ENCODE measurements at regions not wholly inside any gene's neighbourhood (a gene's known extent, or its start where the extent isn't known, plus 50 kb on each side); places are given as distances from the start of the nearest gene placed in this dataset.
"Not testable (repeated sequence)": the region's sequence is repeated elsewhere in the genome, so short reads cannot be mapped to it uniquely, and the experiment has no call there.

DNA sequence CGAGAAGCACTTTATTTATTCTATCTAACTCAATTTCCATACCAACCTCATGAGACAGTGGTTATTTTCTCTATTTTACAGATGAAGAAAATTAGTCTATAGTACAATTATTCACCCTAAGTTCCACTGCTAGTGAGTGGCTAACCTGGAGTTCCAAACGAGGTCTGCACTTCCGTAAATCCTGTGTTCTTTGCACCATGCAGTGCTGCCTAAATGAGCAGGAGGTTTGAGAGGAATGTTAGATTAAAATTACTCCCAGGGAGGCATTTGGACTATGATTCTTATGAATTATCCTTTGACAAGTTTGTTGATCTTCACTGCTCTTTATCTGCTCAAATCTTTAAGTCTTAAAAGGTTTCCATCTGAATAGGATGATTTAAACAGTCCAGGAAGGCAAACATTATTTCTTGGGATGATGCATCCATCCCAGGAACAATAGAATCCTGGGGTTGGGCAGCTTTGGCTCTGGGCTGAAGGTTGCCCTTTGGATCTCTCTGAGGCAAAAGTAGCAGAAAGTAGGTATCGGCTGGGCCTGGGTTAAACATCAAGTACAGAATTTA lies 400.8 kb downstream of the REEP3 start:
- no peak for DNase-seq (ENCODE audit: low spot score)

DNA sequence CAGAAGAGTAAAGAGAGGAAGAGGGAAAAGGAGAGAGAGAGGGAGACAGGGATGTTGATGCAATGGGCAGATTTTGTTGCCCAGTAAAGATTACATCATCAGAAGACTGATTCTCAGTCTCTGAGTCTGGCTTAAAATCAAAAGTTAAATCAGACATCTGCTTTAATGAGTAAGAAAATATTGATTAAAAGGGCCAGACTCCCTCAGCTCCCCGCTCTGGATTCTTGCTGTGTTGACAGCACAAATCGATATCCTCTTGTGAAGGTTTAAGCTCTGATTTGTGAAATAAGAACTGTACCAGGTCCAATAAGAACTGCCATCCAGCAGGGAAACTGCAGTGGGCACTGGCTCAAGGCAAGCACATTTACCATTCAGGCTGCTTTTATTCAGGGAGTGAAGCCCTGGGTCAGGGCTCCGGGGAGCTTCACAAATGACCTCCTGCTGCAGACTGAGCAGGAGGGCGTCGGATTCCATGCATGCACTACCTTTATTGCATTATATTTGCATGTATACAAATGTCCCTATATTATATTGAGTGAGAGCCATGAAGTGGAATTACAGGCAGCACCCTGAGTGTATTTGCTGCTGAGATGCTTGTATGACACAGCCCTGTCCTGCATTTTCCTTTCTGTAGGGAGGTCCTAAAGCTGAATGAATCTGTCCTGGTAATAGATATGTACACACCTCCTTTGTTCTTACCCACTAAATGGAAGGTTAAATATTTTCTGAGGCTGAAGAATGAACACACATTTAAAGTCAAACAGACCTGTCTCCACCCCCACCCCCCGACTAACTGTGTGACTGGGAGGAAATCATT lies 401.5 kb downstream of the REEP3 start:
- no peak for DNase-seq (ENCODE audit: low spot score)

DNA sequence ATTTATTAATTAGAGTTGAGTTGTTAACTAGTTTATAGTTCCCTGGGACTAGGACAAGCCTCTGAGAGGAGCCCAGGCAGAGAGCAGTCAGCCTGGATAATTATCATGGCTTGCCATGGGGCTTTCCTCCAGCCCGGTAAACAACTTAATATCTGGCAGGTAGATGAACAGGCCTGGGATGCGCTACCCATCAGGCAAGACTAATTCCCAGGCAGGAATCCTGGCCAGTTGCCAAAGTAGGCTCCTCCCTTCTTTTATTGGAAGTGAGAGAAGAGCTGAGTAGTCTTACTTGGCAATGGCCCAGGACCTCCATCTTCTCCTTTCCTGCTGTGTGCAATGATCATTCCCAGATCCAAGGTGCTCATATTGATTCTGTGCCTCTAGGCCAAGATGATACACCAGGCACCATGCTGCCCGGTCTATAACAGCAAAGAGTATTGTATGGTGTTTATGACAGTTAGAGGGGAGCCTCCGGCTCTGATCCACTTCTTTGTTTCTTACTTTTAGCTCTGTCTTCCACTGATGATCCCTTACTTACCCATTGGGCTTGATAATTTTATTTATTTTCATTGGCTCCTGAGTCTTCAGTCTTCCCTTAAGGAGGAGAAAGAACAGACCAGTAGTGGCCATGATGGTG lies 408.7 kb downstream of the REEP3 start:
- peak; percentile 11 for DNase-seq (ENCODE audit: low spot score)

DNA sequence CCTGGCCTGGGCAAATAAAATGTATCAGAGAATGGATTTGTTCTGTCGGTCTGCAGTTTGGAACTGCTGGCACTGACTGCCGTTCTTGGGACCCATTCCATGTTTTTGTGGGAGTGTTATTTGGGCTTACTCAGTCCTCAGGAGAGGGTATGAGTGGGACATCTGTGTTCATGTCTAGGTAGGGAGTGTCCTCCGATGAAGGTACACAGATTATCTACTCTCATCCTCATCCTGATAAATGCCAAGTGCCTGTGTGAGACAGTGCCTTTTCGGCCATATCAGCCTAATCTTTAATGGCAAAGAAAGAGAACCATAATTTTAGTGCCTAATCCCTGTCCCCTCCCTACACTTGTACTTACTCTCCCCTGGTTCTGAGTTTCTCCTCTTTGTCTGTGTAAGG lies 409.4 kb downstream of the REEP3 start:
- DNase-seq (ENCODE audit: low spot score): no peak

DNA sequence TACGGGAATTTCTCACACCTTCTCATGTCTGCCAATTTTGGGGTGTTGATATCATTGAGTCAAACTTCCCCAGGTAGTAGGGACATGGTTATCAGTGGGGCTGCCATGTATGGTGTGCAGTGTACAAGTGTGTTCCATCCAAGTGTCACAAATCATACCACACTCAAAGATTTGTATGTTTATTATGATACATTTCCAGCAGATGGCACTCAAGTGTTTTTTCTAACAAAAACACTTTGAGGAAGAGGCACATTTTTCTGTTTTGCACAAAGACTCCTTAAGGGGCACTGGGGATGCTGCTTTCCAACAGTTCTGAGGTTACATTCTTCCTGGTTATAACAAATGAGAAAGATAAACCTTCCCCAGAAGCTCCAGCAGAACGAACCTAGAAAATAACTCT lies 414.5 kb downstream of the REEP3 start:
- DNase-seq (ENCODE audit: low spot score): no peak

DNA sequence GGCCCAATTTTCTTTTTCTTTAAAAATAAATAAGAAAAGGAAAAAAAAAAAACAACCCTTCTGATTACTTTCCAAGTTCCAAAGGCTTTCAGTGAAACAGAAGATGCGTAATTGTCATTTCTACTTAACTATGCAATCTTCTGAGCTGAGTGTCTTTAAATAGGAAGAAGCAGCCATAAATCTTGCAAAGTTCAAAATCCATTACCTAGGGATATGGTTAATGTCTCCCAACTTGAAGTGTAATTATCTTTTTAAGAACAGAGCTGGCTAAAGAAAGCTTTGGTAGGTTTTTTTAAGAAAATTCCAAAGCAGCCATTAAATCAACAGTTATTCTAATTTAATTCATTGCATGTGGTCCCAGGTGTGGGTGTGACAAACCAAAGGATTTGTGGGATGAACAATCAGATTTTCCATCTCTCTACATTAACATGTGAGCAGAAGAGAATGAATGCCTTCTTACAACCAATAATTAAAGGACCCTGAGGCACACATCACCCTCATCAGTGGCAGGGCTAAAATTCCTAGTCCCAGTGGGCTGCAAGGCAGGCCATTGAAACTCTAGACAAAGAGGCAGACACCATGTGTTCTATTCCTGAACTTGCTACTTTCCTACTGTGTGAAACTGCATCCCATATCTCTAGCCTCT lies 419.2 kb downstream of the REEP3 start:
- DNase-seq (ENCODE audit: low spot score): no peak

DNA sequence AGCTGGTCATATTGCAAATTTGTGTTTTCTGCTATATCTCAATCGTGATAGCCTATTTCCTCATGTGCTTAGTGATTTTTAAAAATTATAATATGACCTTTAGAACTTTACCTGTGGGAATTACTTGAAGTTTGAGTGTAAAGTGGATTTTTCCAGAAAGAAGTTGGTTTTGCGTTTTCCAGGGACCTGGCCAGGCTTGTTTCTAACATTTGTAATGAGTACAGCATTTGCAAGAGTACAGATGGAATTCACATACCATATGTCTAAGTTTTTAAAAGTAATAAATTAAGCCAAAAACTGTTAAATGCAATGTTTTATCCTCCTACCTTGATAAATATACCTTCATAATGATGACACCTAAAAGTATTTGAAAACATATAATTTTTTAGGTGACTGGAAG lies 443.2 kb downstream of the REEP3 start:
- no peak for DNase-seq (ENCODE audit: low spot score)

DNA sequence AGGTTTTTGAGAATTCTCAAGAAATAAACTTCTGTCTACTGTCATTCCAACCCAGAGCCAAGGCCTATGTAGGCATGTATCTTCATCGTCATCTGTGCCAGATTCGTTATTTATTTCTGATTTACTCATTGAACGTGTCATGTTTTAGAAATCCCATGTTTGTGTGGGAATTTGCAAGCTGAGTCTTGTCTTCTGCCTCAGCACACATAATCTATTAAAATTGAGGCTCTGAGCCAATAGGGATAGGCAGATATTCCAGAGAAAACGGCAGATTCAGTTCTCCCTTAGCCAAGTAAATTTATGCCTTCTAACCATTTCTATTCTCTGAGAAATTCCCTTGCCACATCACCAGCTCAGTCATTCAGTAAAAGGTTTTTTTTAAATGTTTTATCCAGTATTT lies 444.6 kb downstream of the REEP3 start:
- DNase-seq (ENCODE audit: low spot score): no peak

DNA sequence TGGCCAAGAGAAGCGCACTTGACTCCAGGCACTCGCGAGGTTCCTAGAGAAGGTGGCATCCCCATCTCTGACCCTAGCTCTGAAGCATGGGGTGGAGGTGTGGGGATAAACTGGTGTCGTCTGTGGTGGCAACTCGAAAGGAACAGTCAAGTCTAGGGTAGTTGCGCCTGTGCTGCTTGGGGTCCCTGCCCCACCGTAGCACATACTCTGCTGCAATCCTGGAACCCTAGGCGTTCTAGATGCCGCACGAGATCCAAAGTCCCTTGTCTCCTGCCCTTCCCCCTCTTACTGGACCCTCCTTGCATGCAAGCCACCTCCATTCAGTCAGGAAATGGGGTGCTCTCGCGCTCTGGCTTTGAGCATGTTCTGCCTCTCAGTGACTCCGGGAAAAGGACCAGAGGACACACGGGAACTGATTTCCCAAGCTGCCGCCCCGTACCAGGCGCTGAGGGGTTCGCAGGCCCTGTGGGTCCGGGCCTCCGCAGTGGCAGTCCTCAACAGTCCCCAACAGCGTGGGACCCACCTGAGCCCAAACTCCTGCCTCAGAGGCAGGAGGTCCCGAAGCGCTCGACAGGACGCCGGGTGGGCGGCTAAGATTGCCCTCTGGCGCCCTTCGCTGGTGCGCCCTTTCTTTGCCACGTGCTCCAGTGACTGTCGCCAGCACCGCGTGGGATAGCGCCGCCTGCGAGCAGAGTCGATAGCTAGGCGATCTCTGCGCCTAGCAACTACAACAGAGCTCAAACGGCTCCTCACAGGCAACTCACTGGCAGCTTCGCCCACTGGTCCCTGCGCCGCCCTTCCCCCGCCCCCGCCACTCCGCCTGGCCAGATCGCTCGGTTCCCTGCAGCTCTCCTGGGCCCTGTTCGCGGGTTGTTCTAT lies 452.0 kb downstream of the REEP3 start:
- DNase-seq (ENCODE audit: low spot score): no peak

DNA sequence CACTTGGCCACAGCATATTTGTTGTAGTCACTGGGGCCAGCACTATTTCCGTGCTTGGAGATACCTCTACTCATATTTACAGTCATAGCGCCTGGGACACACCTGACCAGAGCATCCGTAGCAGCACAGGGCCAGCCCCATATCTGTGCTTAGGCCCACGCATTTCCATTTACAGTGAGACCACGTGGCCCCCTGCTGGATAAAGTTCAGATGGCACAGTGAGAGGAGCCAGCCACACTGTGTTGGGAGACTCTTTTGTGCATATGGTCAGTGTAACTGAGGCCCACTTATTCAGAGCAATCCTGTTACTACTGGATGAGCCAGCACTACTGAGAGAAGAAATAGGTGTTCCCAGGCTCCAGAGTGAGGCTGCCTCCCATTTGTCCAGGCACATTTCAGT lies 455.3 kb downstream of the REEP3 start:
- DNase-seq (ENCODE audit: low spot score): peak; percentile 17

DNA sequence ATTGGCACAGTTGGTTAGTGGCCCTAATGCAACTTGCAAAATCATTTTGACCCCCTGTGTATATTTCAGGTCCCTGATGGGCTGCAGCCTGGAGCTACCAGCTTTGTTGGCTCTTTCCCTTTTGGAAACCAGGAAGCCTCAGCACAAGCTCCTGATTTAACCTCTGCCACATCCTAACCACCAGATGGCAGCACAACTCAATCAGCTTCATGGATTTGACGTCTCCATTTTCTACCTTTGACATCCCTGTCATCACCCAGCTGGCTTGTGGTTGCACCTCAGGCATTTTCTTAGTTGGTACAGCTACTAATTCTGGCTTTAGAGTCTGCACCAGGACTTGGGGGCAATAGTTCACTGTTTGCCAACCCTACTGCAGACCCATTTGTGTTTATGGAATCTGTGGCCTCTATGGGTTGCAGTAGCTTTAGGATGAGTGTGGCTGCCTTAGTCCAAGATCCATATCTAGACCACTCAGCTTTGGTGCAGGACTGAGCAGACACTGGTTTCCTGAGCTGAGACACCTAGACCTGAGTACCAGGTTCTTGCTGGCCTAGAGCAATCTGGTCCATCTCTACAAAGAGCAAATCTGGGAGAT lies 456.2 kb downstream of the REEP3 start:
- peak; percentile 33 for DNase-seq (ENCODE audit: low spot score)

DNA sequence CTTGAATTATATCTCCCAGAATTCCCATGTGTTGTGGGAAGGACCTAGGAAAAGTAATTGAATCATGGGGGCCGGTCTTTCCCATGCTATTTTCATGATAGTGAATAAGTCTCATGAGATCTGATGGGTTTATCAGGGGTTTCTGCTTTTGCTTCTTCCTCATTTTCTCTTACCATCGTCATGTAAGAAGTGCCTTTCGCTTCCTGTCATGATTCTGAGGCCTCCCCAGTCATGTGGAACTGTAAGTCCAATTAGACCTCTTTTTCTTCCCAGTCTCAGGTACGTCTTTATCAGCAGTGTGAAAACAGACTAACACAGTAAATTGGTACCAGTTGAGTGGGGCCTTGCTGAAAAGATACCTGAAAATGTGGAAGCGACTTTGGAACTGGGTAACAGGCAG lies 459.7 kb downstream of the REEP3 start:
- not testable (repeated sequence) for DNase-seq (ENCODE audit: low spot score)

DNA sequence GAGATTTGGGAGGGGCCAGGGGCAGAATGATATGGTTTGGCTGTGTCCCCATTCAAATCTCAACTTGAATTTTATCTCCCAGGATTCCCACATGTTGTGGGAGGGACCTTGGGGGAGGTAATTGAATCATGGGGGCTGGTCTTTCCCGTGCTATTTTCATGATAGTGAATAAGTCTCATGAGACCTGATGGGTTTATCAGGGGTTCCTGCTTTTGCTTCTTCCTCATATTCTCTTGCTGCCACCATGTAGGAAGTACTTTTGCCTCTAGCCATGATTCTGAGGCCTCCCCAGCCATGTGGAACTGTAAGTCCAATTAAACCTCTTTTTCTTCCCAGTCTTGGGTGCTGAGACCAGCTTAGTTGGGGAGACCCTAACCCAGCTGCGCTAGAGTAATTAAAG lies 462.9 kb downstream of the REEP3 start:
- DNase-seq (ENCODE audit: low spot score): not testable (repeated sequence)

DNA sequence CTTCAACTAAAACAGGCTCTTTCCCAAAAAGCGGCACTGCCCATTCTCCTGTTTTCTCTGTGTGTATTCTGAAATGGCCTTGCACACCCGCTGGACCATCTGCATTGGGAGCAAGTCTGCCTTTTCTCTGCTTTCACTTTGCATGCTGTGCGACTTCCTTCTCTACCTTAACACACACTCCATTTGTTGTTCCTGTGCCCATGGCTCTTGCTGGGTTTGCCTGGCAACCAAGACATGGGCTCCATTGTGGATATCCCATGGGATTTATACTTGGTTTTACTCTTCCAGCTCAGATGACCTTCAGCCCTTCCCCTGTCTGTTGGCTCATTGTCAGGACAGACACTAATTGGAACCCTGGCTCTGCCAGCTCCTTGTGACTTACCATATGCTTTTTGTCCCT lies 465.3 kb downstream of the REEP3 start:
- no peak for DNase-seq (ENCODE audit: low spot score)

DNA sequence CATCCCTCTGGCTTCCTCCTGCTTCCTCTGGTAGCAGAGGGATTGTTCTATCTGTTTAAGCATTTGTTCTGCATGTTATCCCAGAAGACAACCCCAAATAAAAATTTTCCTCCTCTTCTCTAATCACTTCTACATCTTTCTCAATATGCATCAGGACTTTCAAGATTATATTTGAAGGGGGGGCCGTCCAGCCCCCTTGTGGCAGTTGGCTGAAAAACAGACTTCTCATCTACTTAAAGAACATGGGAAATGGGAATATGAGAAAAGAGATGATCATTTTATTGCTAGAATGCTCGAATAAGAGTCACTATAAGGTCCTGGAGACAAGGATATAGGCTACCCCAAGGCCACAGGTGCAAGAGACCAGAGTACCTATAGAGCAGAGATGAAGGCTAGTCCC lies 466.0 kb downstream of the REEP3 start:
- DNase-seq (ENCODE audit: low spot score): no peak

DNA sequence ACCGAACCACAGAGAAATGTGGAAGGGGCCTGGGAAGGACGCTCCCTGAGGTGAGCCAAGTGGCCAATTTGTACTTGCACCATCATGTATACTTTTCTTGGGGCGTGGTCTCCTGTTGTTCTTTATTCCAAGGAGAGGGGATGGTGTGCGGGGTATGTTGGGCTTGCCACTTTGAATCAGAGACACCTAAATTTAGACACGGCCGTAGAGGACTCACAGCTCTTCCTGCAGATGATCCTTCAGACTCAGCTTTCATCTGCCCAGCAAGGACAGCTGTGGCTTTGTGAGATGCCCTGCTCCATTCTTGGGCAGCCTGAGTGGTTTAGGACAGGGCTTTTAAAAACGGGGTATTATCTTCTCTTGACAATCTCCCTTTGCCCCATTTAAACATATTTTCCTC lies 473.2 kb downstream of the REEP3 start:
- no peak for DNase-seq (ENCODE audit: low spot score)

DNA sequence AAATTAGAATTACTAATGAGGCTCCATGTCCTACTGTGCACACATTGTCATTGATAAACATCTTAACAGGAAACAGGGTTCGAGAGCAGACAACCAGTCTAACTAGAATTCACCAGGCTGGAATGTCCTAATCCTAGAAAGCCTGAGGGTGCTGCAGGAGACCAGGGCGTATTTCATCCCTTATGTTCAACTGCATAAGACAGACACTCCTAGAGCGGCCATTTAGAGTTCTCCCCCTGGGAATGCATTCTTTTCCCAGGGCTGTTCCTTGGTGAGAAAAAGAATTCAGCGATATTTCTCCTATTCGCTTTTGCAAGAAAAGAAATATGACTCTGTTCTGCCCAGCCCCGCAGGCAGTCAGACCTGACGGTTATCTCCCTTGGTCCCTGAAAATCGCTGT lies 486.0 kb downstream of the REEP3 start:
- DNase-seq (ENCODE audit: low spot score): no peak

DNA sequence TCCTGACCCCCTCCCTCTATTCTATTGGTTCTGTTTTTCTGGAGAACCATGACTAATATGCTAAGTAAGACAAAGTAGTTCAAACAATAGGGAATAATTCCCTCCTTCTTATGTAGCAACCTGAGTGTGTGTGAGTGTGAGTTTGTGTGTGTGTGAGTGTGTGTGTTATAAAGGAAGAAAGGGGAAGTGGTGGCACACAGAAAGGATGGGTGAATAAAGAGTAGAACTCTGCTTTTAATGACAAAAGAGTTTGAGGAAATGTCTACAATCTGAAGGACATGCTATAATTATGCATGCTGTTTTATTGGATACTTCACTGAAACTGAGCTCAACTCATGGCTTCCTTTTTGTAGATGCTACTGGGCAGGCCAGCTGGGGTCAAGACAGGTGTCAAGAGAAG lies 489.5 kb downstream of the REEP3 start:
- no peak for DNase-seq (ENCODE audit: low spot score)

DNA sequence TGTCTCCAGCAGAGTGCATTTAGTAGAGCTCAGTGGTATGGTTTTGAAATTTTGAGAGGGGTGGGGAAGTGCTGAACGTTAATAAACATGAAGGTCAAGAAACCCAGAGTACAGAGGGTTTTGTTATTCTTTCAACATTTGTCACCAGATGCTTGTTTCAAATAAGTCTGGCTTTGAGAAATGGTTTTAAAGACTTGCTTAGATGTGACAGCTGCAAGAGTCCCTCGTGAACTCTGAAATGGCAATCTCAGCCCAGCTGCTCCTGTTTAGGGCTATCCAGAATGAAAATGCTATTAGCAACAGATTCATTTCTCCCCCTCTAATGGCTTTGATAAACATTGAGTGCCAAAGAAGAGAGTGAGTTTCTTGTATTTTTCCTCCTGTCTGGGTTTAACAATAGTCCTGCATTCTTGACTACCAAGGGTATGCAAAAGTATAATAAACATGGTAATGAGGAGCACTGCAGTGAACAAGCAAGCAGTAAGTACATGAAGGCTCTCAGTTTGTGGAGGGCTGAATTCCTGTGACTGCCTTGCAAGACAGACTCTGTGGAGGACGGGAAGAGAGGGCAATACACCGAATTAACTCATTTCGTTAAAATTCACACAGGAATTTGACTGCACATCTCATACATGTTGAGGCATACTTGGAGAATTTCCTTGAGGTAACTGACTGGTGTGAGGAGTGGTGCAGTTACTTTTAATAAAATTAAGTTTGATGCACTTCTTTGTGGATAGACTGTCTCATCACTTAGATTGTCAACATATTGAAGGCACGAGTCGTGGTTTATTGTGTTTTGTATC lies 490.9 kb downstream of the REEP3 start:
- DNase-seq (ENCODE audit: low spot score): no peak

DNA sequence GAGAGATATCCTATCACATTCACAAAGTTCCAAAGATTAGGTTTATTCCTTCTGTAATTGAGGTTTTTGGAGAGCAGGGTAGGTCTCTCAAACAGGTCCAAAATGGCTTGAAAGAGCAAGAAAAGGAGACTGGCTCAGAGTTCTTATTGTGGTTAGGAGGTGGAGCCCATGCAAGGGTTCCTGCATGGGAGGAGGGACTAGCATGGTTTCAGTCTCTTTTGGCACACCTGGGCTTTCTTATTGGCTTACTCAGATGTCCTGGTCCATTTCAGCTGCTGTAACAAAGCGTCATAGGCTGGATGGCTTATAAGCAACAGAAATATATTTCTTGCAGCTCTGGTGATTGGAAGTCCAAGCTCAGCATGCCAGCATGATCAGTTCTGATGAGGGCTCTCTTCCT lies 493.1 kb downstream of the REEP3 start:
- no peak for DNase-seq (ENCODE audit: low spot score)

Measured in A172 (cell line).